ENCODE measurements at regions not wholly inside any gene's neighbourhood (a gene's known extent, or its start where the extent isn't known, plus 50 kb on each side); places are given as distances from the start of the nearest gene placed in this dataset.

DNA sequence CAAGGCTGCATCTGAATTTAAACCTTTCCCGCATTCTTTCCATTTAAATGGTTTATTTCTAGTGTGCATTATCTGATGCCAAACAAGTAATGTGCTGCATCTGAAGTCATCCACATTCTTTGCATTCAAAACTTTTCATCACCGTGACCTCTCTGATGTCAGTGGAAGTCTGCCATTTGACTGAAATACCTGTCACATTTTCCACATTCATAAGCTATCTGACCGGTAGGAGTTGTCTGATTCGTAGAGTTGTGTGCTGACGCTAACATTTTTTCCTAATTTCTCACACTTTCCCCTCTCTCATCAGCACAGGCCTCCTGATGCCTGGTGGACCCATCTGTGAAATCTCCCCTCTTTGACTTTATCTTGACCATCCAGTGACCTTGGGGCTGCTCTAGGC, 79.9 kb upstream of the BARX2 start:
- TF ChIP-seq POLR2A (IDR thresholded peaks at IDR 0.05), result no peak
- TF ChIP-seq EP300 (IDR thresholded peaks at IDR 0.05), result no peak
- TF ChIP-seq, protein P1, sequence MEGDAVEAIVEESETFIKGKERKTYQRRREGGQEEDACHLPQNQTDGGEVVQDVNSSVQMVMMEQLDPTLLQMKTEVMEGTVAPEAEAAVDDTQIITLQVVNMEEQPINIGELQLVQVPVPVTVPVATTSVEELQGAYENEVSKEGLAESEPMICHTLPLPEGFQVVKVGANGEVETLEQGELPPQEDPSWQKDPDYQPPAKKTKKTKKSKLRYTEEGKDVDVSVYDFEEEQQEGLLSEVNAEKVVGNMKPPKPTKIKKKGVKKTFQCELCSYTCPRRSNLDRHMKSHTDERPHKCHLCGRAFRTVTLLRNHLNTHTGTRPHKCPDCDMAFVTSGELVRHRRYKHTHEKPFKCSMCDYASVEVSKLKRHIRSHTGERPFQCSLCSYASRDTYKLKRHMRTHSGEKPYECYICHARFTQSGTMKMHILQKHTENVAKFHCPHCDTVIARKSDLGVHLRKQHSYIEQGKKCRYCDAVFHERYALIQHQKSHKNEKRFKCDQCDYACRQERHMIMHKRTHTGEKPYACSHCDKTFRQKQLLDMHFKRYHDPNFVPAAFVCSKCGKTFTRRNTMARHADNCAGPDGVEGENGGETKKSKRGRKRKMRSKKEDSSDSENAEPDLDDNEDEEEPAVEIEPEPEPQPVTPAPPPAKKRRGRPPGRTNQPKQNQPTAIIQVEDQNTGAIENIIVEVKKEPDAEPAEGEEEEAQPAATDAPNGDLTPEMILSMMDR (IDR thresholded peaks at IDR 0.05), result no peak
- Histone ChIP-seq H3K4me3 (no peak overlapping the region), H3K9me3 (no peaks in the 10 kb centered on the region), H3K36me3 (no peaks in the 10 kb centered on the region), H3K4me1 (peaks cover 0 to 13% (median 0%) of the 10 kb centered on the region in 4 donors), H3K27ac (no peak overlapping the region), H3K27me3 (no peaks in the 10 kb centered on the region)
- WGBS, 2 donors, result 77 to 80% methylated on average over 5 of the region's 5 CpGs
- DNase-seq (ENCODE audit: low spot score in 2 of 2), result no peak

DNA sequence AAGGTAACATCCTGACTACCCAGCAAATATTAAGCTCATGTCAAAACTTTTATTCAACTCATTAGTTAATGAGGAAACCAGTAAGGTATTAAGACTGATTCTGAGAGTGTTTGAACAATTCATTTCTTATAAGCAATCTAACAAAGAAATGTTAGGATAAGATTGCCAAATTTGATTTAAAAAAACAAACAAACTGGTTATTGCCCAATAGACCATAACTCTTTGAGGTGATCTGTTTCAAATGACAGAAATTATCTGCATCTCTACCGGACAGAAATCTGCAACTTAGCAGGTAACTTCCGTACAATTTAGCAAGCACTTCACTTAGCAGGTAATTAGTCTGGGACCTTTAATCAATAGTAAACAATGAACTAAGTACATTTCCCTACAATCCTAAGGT, 82.9 kb upstream of the BARX2 start:
- no peaks in the 10 kb centered on the region for H3K27me3 ChIP-seq
- no peak for DNase-seq (ENCODE audit: low spot score in 2 of 2)
- H3K4me1 ChIP-seq, result peaks cover 0 to 13% (median 0%) of the 10 kb centered on the region in 4 donors
- 45 to 95% methylated on average over 2 of the region's 2 CpGs for WGBS, 2 donors
- H3K4me3 ChIP-seq, result no peak overlapping the region
- no peaks in the 10 kb centered on the region for H3K36me3 ChIP-seq
- H3K27ac ChIP-seq, result no peak overlapping the region
- TF ChIP-seq, protein P1 (IDR thresholded peaks at IDR 0.05), result no peak
- TF ChIP-seq EP300 (IDR thresholded peaks at IDR 0.05) (no peak), POLR2A (IDR thresholded peaks at IDR 0.05) (no peak)
- H3K9me3 ChIP-seq, result no peaks in the 10 kb centered on the region

DNA sequence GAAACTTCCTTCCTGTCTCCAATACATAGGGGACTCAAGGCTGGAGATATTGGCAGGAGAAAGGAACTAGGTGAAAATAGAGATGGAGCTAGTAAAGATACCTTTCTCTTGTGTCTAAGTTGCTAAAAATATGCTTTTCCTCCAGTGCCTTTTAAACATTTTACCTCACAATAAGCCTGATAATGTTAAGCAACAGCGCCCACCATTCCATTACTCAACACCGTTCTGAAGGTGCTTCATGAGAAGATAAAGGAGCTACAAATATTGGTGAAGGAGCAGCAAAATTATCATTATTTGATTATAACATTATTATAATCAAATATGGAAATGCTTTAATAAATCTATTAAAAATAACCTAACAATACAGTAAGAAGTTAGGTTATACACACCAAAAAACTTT, 83.6 kb upstream of the BARX2 start:
- TF ChIP-seq, protein P1 (IDR thresholded peaks at IDR 0.05), result no peak
- TF ChIP-seq EP300 (IDR thresholded peaks at IDR 0.05), result no peak
- Histone ChIP-seq H3K4me3 (no peak overlapping the region), H3K9me3 (no peaks in the 10 kb centered on the region), H3K36me3 (no peaks in the 10 kb centered on the region), H3K27me3 (no peaks in the 10 kb centered on the region), H3K27ac (no peak overlapping the region), H3K4me1 (peaks cover 0 to 13% (median 0%) of the 10 kb centered on the region in 4 donors)
- DNase-seq (ENCODE audit: low spot score in 2 of 2), result no peak
- WGBS, 2 donors, result 95% methylated on average over 2 of the region's 2 CpGs

DNA sequence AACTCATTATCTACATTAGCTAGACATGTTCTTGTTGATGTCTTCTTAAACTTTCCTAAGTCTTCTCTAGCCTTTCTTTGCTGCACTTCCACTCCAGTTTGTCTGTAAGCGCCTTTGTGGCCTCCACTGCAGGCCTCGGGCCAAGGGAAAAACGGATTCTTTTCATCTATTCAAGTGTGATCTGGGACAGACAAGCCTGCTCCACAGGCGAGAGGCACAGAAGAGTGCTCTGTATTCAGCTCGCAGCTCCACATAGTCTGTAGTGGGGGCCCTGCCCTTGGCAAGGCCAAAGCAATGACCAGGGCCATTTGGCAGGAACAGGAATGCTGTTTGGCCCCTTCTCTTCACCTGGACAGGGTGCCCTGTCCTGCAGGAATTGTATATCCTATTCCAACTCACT, 84.1 kb upstream of the BARX2 start:
- DNase-seq (ENCODE audit: low spot score in 2 of 2), result no peak
- 29 to 52% methylated on average over 5 of the region's 5 CpGs for WGBS, 2 donors
- H3K4me3 ChIP-seq, result no peak overlapping the region
- H3K4me1 ChIP-seq, result peaks cover 0 to 13% (median 0%) of the 10 kb centered on the region in 4 donors
- TF ChIP-seq, protein P1 (IDR thresholded peaks at IDR 0.05), result no peak
- peak in 1 of 2 donors; percentile 29 for TF ChIP-seq EP300 (IDR thresholded peaks at IDR 0.05)
- TF ChIP-seq POLR2A (IDR thresholded peaks at IDR 0.05), result no peak
- H3K36me3 ChIP-seq, result no peaks in the 10 kb centered on the region
- H3K27me3 ChIP-seq, result no peaks in the 10 kb centered on the region
- H3K9me3 ChIP-seq, result no peaks in the 10 kb centered on the region
- no peak overlapping the region for H3K27ac ChIP-seq

DNA sequence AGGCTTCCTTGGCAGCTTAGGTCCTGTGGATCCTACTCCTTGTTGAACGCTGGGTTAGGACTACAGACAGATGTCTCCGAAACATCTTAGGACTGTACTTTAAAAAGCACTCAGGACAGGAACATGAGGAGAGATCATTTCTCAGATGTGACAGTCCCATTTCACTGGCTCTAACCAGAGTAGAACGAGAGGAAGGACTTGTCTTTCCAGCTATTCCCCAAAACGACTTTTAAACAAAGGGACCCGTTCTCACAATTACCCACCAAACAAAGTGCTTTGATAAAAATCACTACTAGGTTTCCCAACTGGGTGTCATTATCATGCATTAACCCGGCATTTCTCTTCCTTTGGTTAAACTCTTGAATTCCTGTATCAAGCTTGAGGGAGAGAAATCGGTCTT, 84.7 kb upstream of the BARX2 start:
- Histone ChIP-seq H3K4me1 (peaks cover 0 to 13% (median 0%) of the 10 kb centered on the region in 4 donors), H3K9me3 (no peaks in the 10 kb centered on the region), H3K27me3 (no peaks in the 10 kb centered on the region), H3K4me3 (no peak overlapping the region), H3K36me3 (no peaks in the 10 kb centered on the region), H3K27ac (no peak overlapping the region)
- 70 to 74% methylated on average over 7 of the region's 7 CpGs for WGBS, 2 donors
- no peak for TF ChIP-seq POLR2A (IDR thresholded peaks at IDR 0.05)
- no peak for TF ChIP-seq EP300 (IDR thresholded peaks at IDR 0.05)
- no peak for DNase-seq (ENCODE audit: low spot score in 2 of 2)
